ENCODE measurements at regions not wholly inside any gene's neighbourhood (a gene's known extent, or its start where the extent isn't known, plus 50 kb on each side); places are given as distances from the start of the nearest gene placed in this dataset.

- Histone ChIP-seq H3K27me3 (ENCODE audit: insufficient read depth in 3 of 3, low read length in 2 of 3) (peaks cover 0 to 2% (median 0%) of the 10 kb centered on the region in 3 donors), H3K9me3 (peaks cover 7% of the 10 kb centered on the region), H3K4me1 (no peaks in the 10 kb centered on the region), H3K27ac (no peak overlapping the region), H3K36me3 (ENCODE audit: insufficient read depth in 1 of 2, low read depth in 1 of 2) (no peaks in the 10 kb centered on the region), H3K4me3 (no peak overlapping the region)
- WGBS, 3 donors: 80 to 95% (median 85%) methylated on average over 1 of the region's 1 CpG
- intact Hi-C loops (cut with DNase I): no loop called here
- no peak for TF ChIP-seq CTCF (IDR thresholded peaks at IDR 0.05)
- ATAC-seq (no peak), DNase-seq (no peak)
These were observed 213.3 kb downstream of the C1orf94 start for GRCh38 chr1:34389974-34390373.

GRCh38 chr1:34396042-34396441, 219.3 kb downstream of the C1orf94 start:
- Histone ChIP-seq H3K36me3 (ENCODE audit: insufficient read depth in 1 of 2, low read depth in 1 of 2) (no peaks in the 10 kb centered on the region), H3K4me1 (no peaks in the 10 kb centered on the region), H3K9me3 (no peaks in the 10 kb centered on the region), H3K4me3 (no peak overlapping the region), H3K27me3 (ENCODE audit: insufficient read depth in 3 of 3, low read length in 2 of 3) (peaks cover 0 to 2% (median 0%) of the 10 kb centered on the region in 3 donors), H3K27ac (no peak overlapping the region)
- ATAC-seq (no peak), DNase-seq (no peak)
- 75 to 83% (median 79%) methylated on average over 2 of the region's 2 CpGs for WGBS, 3 donors
- no peak for TF ChIP-seq CTCF (IDR thresholded peaks at IDR 0.05)
- intact Hi-C loops (cut with DNase I): no loop called here

- no peak overlapping the region for H3K27ac ChIP-seq
- no peaks in the 10 kb centered on the region for H3K27me3 ChIP-seq (ENCODE audit: insufficient read depth in 3 of 3, low read length in 2 of 3)
- 64 to 68% (median 66%) methylated on average over 5 of the region's 5 CpGs for WGBS, 3 donors
- H3K36me3 ChIP-seq (ENCODE audit: insufficient read depth in 1 of 2, low read depth in 1 of 2): no peaks in the 10 kb centered on the region
- ATAC-seq (no peak), DNase-seq (no peak)
- H3K9me3 ChIP-seq: no peaks in the 10 kb centered on the region
- intact Hi-C loops (cut with DNase I): no loop called here
- H3K4me3 ChIP-seq: no peak overlapping the region
- H3K4me1 ChIP-seq: no peaks in the 10 kb centered on the region
- no peak for TF ChIP-seq CTCF (IDR thresholded peaks at IDR 0.05)
These were observed 221.7 kb downstream of the C1orf94 start for GRCh38 chr1:34398241-34398915.

- WGBS, 3 donors: 29 to 44% (median 39%) methylated on average over 4 of the region's 4 CpGs
- TF ChIP-seq CTCF (IDR thresholded peaks at IDR 0.05): no peak
- DNase-seq: no peak
- intact Hi-C loops (cut with DNase I): no loop called here
- no peaks in the 10 kb centered on the region for H3K27me3 ChIP-seq (ENCODE audit: insufficient read depth in 3 of 3, low read length in 2 of 3)
- H3K36me3 ChIP-seq (ENCODE audit: insufficient read depth in 1 of 2, low read depth in 1 of 2): no peaks in the 10 kb centered on the region
- H3K4me3 ChIP-seq: no peak overlapping the region
- no peak for ATAC-seq
- H3K4me1 ChIP-seq: no peaks in the 10 kb centered on the region
- H3K9me3 ChIP-seq: no peaks in the 10 kb centered on the region
- H3K27ac ChIP-seq: no peak overlapping the region
These were observed 222.2 kb downstream of the C1orf94 start for GRCh38 chr1:34398916-34399275.

GRCh38 chr1:34400675-34401074, 224.0 kb downstream of the C1orf94 start:
- no peaks in the 10 kb centered on the region for H3K36me3 ChIP-seq (ENCODE audit: insufficient read depth in 1 of 2, low read depth in 1 of 2)
- 38 to 65% (median 65%) methylated on average over 2 of the region's 2 CpGs for WGBS, 3 donors
- no peaks in the 10 kb centered on the region for H3K9me3 ChIP-seq
- H3K4me3 ChIP-seq: no peak overlapping the region
- intact Hi-C loops (cut with DNase I): no loop called here
- DNase-seq (no peak), ATAC-seq (no peak)
- peaks cover 0 to 1% (median 0%) of the 10 kb centered on the region in 3 donors for H3K27me3 ChIP-seq (ENCODE audit: insufficient read depth in 3 of 3, low read length in 2 of 3)
- H3K4me1 ChIP-seq: no peaks in the 10 kb centered on the region
- TF ChIP-seq CTCF (IDR thresholded peaks at IDR 0.05): no peak
- H3K27ac ChIP-seq: no peak overlapping the region
